Activated naive CD4-positive, alpha-beta T cell treated with anti-CD3 and anti-CD28 coated beads, Interleukin-2, amount 50 U/mL, for 24 hours (primary cell): ENCODE measurements at regions not wholly inside any gene's neighbourhood (a gene's known extent, or its start where the extent isn't known, plus 50 kb on each side); places are given as distances from the start of the nearest gene placed in this dataset.

Experiments used
- H3K27ac Mint-ChIP-seq: one replicate; pipeline ENCODE4 v1.8.0; 2021; ENCODE audit warnings: mild to moderate bottlenecking, mixed read lengths
- H3K27me3 Mint-ChIP-seq: one replicate; pipeline ENCODE4 v1.8.0; 2021; ENCODE audit warnings: mixed read lengths
- H3K36me3 Mint-ChIP-seq: one replicate; pipeline ENCODE4 v1.8.0; 2021; ENCODE audit warnings: mixed read lengths
- H3K4me1 Mint-ChIP-seq: one replicate; pipeline ENCODE4 v1.8.0; 2021; ENCODE audit warnings: mixed read lengths
- H3K4me3 Mint-ChIP-seq: one replicate; pipeline ENCODE4 v1.8.0; 2021; ENCODE audit warnings: mild to moderate bottlenecking, mixed read lengths
- H3K9me3 Mint-ChIP-seq: one replicate; pipeline ENCODE4 v1.8.0; 2021; ENCODE audit warnings: mixed read lengths

DNA sequence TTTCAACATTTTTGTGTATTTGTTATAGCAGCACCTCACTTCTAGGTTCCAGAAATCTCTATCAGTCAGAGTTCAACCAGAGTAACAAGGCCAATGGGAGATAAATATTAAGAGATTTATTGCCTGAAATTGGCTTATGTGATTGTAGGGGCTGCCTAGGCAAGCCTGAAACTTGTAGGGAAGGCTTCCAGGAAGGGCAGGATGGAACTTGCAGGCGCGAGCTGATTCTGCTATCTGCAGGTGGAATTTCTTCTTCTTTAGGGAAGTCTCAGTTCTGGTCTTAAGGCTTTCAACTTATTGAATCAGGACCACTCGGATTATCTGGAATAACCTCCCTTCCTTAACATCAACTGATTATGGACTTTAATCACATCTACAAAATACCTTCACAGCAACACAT, 199.5 kb upstream of the NLRP1 start:
- H3K27me3 Mint-ChIP-seq = peaks cover 10% of the 10 kb centered on the region
- H3K4me3 Mint-ChIP-seq = no peak overlapping the region
- no peaks in the 10 kb centered on the region for H3K36me3 Mint-ChIP-seq
- no peaks in the 10 kb centered on the region for H3K9me3 Mint-ChIP-seq
- H3K27ac Mint-ChIP-seq = no peak overlapping the region
- no peaks in the 10 kb centered on the region for H3K4me1 Mint-ChIP-seq

DNA sequence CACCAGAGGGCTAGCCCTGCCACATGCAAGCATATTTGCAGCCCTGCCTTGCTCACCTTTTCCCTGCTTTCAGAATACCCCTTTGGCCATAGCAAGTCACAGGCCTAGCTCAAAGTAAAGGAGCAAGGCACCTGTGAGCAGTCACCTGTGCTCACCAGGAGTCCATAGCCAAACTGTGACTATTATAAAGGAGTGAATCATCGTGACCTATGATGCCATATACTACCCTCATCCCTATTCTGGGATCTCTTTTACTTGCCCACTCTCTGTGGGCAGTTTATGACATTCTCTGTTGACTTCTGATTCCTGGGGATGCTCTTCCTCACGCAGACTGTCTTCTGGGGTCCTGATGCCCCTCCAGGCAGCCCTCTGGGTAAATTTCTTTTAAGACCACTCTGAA, 200.5 kb upstream of the NLRP1 start:
- Mint-ChIP-seq H3K9me3 (no peaks in the 10 kb centered on the region), H3K36me3 (no peaks in the 10 kb centered on the region), H3K27me3 (peaks cover 14% of the 10 kb centered on the region), H3K27ac (no peak overlapping the region), H3K4me3 (no peak overlapping the region), H3K4me1 (no peaks in the 10 kb centered on the region)

DNA sequence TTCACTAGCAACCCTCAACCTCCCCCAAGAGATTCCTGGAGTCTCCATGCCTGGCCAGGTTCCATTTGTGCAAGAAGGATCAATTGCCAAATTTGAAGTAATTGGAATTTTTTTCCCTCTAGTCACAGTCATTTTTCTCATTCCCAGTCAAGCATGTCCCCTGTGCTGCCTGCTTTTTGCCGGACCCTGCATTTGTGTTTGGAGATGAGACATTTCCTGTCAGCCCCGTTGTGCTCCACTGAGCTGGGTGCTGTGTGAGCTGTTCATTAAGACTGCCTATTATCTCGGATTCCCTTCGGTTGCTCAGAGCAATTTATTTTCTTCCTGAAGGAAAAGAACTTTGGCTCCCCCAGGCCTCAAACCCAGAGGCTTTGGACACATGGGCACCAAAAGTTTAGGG, 201.0 kb upstream of the NLRP1 start:
- Mint-ChIP-seq H3K27ac (no peak overlapping the region), H3K4me1 (no peaks in the 10 kb centered on the region), H3K4me3 (no peak overlapping the region), H3K27me3 (peaks cover 17% of the 10 kb centered on the region), H3K36me3 (no peaks in the 10 kb centered on the region), H3K9me3 (no peaks in the 10 kb centered on the region)

DNA sequence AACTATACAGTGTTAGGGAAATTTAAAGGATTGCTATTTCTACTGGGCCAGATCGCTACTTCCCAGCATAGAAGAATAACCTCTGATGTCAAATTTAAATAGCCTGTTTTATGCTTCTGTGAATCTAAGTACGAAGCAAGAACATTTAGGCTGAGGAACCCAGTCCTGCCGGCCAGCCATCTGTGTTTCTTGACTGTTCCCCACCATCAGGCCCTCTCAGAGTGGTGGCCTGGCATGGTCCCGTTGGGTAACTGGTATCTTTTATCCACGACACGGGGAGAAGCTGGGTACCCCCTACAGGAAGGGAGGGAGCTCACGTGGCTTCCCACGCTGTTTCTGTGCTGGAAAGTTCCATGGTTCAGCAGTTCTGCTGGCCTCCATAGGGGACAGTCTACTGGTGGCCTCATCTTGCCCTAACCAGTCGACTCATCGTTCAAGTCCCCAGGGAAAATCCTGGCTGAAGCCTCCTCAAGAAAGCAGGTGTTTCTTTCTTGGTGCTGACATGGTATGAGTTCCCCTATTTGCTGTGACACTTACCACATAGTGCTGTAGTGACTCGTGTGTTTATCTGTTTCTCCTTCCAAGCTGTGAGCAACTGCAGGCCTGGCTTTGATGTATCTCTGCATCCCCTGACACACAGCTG, 201.7 kb upstream of the NLRP1 start:
- H3K4me1 Mint-ChIP-seq = no peaks in the 10 kb centered on the region
- no peak overlapping the region for H3K27ac Mint-ChIP-seq

DNA sequence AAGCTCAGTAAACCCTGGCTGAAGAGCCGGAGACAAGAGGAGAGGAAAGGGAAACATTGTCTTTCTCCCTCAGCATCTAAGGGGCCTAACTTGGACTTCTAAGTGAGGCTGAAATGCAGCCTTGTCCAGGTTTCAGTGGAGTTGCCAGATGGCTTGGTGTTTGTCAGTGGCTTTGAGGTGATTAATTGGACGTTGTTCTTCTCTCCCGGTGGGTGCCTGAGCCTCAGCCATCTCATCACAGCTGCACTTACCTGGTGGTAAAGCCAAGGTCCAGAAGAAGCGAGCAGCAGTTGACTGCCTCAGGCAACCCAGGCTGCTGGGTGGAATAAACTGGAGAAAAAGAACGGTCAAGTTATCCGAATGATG, 202.2 kb upstream of the NLRP1 start:
- no peaks in the 10 kb centered on the region for H3K4me1 Mint-ChIP-seq
- H3K9me3 Mint-ChIP-seq = no peaks in the 10 kb centered on the region
- H3K27ac Mint-ChIP-seq = no peak overlapping the region
- H3K36me3 Mint-ChIP-seq = no peaks in the 10 kb centered on the region
- peaks cover 17% of the 10 kb centered on the region for H3K27me3 Mint-ChIP-seq
- no peak overlapping the region for H3K4me3 Mint-ChIP-seq

More for the DNA sequence above, 201.7 kb upstream of the NLRP1 start:
- no peak overlapping the region for H3K4me3 Mint-ChIP-seq
- H3K9me3 Mint-ChIP-seq = no peaks in the 10 kb centered on the region
- peaks cover 17% of the 10 kb centered on the region for H3K27me3 Mint-ChIP-seq
- H3K36me3 Mint-ChIP-seq = no peaks in the 10 kb centered on the region

DNA sequence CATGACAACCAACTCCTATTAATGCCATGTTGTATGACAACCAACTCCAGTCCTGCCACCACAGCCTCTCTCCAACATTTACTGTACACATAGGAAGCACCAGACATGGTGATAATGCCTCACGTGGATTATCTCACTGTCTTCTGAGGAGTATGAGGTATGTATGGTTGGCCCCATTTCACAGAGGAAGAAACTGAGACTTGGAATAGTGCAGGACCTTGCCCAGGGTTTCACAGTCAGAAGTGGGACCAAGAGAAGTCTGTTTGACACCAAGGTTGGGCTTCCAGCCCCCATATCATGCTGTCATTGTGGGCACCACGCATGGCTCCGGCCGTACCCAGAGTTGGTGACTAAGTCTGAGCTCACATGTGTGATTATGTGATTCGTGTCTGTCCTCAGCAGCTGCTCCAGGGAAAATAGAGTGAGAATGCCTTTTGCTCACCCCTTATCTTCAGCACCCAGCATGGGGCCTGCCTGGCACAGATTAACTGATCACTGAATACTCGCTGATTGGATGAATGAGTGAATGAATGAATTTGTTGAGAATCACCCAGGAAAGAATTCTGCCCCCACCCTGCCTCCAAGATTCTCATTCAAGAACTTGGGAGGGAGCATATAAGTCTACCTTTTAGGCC, 204.1 kb upstream of the NLRP1 start:
- H3K9me3 Mint-ChIP-seq = peaks cover 7% of the 10 kb centered on the region
- H3K4me3 Mint-ChIP-seq = no peak overlapping the region
- peaks cover 25% of the 10 kb centered on the region for H3K27me3 Mint-ChIP-seq
- no peaks in the 10 kb centered on the region for H3K4me1 Mint-ChIP-seq
- H3K36me3 Mint-ChIP-seq = peaks cover 2% of the 10 kb centered on the region
- H3K27ac Mint-ChIP-seq = no peak overlapping the region

DNA sequence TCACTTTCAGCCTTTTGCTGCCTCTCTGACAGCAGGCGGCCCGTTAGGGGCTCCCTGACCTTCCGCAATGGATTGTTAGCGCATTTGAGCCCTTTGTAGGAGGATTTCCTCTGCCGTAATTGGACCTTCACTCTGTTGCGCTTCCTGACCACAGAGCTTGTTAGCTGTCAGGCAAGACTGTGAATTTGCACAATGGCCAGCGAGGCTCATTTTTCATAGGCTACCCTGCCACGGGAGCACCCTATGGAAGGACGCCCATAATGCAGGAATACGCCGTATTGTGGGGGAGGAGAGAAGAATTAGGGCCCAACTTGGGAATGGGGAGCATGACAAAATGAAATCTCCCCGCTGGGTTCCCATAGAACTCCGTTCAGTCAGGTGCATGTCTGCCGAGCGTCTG, 205.2 kb upstream of the NLRP1 start:
- Mint-ChIP-seq H3K9me3 (peaks cover 7% of the 10 kb centered on the region), H3K27me3 (peaks cover 25% of the 10 kb centered on the region)

DNA sequence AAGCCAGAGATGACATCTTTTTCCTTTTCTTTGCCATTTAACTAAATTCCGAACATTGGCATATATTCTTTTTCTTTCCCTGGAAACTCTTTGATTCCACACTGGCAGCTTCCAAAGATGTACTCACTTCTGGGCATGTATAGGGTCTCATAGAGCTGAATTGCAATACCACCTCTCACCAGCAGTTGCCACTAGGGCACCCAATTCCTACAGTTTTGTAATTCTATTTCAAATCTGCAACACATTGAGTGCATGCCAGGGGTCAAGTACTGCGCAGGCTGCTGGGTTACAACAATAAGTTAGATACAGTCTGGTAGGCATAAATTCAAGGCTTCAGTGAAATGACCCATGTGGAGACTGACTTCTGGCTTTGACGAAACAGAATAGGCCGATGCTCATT, 208.8 kb upstream of the NLRP1 start:
- Mint-ChIP-seq H3K4me3 (no peak overlapping the region), H3K27me3 (peaks cover 19% of the 10 kb centered on the region), H3K27ac (no peak overlapping the region), H3K36me3 (peaks cover 2% of the 10 kb centered on the region), H3K9me3 (peaks cover 7% of the 10 kb centered on the region), H3K4me1 (no peaks in the 10 kb centered on the region)

More for the DNA sequence above, 205.2 kb upstream of the NLRP1 start:
- Mint-ChIP-seq H3K4me1 (no peaks in the 10 kb centered on the region), H3K4me3 (no peak overlapping the region), H3K36me3 (peaks cover 2% of the 10 kb centered on the region), H3K27ac (no peak overlapping the region)

DNA sequence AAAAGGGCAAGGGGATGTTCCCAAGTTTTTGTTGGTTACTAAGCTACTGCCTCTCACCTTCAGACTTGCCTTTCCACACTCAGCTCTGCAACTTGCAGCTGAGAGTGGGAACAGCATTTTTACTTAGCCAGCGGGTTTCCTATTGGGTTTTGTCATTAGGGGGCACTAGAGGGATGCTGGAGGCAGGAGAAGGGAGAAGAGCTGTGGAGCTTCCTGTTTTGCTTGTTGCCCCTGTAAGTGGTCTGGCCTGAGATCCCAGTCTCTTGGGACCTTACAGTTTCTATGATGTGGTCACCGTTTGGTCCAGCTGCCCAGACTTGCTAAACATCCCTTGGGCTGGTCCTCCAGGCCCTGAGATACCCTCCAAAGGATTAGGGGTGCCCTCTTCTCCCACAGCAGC, 209.6 kb upstream of the NLRP1 start:
- Mint-ChIP-seq H3K36me3 (peaks cover 2% of the 10 kb centered on the region), H3K27me3 (peaks cover 20% of the 10 kb centered on the region), H3K9me3 (peaks cover 7% of the 10 kb centered on the region), H3K27ac (no peak overlapping the region), H3K4me1 (no peaks in the 10 kb centered on the region), H3K4me3 (no peak overlapping the region)

DNA sequence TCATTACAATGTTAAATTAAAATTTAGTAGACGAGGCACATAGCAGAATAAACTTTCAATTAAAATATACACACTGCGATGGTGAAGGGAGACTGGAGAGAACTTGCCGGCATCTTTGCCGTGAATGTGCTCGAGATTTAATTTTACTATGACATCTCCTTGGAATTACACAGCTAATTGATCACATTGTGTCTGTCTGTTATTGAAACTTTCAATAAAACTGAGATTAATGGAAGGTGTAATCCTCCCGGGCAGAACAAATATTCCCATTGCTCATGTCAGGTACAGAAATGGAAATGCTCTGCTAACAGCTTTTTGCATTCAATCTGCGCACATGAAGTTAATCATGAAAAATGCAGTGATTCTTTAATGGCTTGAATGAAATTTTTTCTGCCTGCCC, 210.1 kb upstream of the NLRP1 start:
- H3K27ac Mint-ChIP-seq = no peak overlapping the region
- peaks cover 2% of the 10 kb centered on the region for H3K36me3 Mint-ChIP-seq
- peaks cover 23% of the 10 kb centered on the region for H3K27me3 Mint-ChIP-seq
- no peaks in the 10 kb centered on the region for H3K4me1 Mint-ChIP-seq
- no peak overlapping the region for H3K4me3 Mint-ChIP-seq
- H3K9me3 Mint-ChIP-seq = peaks cover 7% of the 10 kb centered on the region

DNA sequence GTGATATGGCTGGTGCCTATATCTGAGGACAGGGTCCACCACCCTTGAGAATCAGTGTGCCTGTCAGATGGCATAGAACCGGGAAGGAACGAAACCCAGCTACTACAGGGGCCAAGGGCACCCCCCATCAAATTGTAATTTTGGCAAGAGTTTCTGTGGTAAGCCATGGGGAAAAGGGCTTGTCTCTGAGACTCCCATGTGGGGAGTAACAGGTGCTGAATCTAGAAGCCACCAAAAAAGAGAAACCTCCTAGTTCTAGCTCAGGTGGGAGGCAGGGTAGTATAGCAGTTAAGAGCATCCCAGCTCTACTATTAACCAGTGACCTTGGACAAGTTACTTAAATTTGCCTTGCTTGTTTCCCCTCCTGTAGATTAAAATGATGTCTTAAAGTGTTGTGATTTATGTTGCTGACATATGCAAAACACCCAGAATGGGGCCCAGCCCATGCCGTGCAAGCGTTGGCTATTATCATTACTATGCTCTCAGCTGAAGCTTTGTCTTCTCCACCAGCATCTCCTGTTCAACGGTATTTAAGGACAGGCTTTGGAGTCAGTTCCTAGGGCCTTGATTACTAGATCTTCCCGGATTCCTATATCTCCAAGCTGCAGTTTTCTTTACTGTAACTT, 210.7 kb upstream of the NLRP1 start:
- Mint-ChIP-seq H3K4me3 (no peak overlapping the region), H3K36me3 (peaks cover 2% of the 10 kb centered on the region), H3K9me3 (peaks cover 7% of the 10 kb centered on the region), H3K4me1 (no peaks in the 10 kb centered on the region), H3K27ac (no peak overlapping the region), H3K27me3 (peaks cover 20% of the 10 kb centered on the region)

DNA sequence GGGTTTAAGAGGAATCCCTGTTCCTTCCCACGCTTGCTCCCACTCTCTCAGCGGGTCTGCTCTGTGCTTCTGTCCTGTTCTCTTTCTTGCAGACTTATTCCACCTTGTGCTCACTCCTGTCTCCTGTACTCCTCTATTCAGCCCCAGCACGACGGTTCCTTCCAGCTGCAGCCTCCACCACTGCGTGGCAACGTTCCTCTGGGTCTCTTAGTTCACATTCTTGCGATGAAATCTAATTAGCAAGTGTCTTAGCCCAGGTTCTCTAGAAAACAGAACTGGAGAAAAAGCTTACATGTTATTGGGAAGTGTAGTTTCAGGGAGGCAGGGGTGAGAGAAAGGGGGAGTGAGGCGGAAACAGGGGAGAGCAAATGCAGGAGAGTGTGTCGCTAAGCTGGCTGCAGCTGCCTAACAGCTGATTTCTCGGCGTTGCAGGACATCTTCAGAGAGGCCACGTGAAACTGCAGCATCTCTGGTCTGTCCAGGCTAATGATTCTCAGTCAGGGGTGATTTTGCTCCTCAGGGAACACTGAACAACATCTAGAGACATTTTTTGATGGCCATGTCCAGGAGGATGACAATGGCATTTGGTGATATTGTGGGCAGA, 213.2 kb upstream of the NLRP1 start:
- Mint-ChIP-seq H3K9me3 (peaks cover 6% of the 10 kb centered on the region), H3K4me1 (no peaks in the 10 kb centered on the region), H3K36me3 (peaks cover 2% of the 10 kb centered on the region), H3K4me3 (no peak overlapping the region), H3K27me3 (peaks cover 17% of the 10 kb centered on the region), H3K27ac (no peak overlapping the region)

DNA sequence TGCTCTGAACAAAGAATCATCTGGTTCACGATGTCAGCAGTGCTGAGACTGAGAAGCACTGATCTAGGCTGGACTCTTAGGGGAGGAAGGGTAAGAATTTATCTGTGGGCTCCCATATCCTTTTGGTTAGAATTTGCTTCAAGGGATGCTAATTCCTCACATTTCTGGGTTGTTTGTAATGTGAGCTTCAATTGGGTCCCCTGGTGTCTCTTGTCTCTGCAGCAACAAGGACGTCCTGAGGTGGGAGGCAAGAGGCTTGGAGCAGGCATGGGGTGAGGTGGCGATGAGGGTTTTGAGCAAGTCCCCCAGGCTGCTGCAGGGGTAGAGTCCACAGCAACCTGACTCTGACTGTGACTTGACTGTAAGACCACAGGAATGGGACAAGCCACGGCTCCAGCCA, 213.8 kb upstream of the NLRP1 start:
- Mint-ChIP-seq H3K36me3 (no peaks in the 10 kb centered on the region), H3K27ac (no peak overlapping the region), H3K4me1 (no peaks in the 10 kb centered on the region), H3K4me3 (no peak overlapping the region), H3K9me3 (peaks cover 5% of the 10 kb centered on the region), H3K27me3 (peaks cover 14% of the 10 kb centered on the region)

DNA sequence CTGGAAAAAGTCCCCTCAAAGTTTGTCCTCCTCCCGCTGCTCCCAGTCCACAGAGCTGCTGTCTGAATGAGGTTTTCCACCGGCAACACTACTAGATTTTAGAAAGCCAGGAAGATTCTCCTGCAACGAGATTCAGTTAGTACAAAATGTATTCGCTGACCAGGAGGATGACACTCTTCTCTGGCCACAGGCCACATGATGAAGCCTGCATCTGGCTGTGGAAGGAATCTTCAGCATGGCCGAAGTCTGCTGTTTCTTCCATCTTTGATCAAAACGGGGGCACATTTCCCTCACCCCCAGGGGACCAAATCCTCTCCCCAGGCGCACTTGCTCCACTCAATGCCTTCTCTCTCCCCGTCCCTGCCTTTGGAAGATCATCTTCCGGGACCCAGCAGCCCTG, 215.8 kb upstream of the NLRP1 start:
- Mint-ChIP-seq H3K4me1 (no peaks in the 10 kb centered on the region), H3K9me3 (peaks cover 8% of the 10 kb centered on the region), H3K36me3 (no peaks in the 10 kb centered on the region), H3K27me3 (peaks cover 22% of the 10 kb centered on the region), H3K27ac (no peak overlapping the region), H3K4me3 (no peak overlapping the region)

DNA sequence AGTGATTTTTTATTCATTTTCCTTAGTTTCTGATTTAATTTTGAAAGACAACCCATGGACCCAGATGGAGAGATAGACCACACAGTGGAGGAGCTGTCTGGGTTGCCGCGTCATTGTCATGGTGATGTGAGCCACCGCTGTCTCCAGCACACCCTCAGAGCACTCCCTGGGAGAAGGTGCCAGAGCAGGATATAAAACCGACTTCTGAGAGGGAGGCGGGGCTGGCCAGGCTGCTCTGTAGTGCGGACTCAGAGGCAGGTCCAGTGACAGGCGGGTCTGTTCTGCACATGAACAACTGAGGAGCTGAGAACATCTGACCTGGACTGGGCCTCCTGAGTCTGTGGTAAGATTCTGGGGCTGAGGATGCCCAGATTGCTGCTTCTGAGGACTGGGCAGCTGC, 216.3 kb upstream of the NLRP1 start:
- Mint-ChIP-seq H3K9me3 (peaks cover 8% of the 10 kb centered on the region), H3K4me3 (no peak overlapping the region), H3K4me1 (no peaks in the 10 kb centered on the region), H3K36me3 (no peaks in the 10 kb centered on the region), H3K27me3 (peaks cover 22% of the 10 kb centered on the region), H3K27ac (no peak overlapping the region)

DNA sequence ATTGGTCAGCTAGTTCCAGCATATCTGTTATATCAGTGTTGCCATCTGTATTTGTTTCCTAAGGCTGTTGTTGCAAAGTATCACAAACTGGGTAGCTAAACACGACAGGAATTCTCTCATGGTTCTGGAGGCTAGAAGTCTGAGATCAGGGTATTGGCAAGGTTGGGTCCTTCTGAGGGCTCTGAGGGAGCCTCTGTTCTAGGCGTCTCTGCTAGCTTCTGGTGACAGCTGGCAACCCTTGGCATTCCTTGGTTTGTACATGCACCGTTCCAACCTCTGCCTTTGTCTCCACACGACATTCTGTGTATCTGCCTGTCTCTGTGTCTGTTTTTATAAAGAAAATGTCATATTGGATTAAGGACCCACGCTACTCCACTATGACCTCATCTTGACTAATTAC, 219.9 kb upstream of the NLRP1 start:
- peaks cover 8% of the 10 kb centered on the region for H3K9me3 Mint-ChIP-seq
- H3K36me3 Mint-ChIP-seq = no peaks in the 10 kb centered on the region
- no peaks in the 10 kb centered on the region for H3K4me1 Mint-ChIP-seq
- peaks cover 17% of the 10 kb centered on the region for H3K27me3 Mint-ChIP-seq
- H3K4me3 Mint-ChIP-seq = no peak overlapping the region
- H3K27ac Mint-ChIP-seq = no peak overlapping the region
